ENCODE measurements at regions not wholly inside any gene's neighbourhood (a gene's known extent, or its start where the extent isn't known, plus 50 kb on each side); places are given as distances from the start of the nearest gene placed in this dataset.

DNA sequence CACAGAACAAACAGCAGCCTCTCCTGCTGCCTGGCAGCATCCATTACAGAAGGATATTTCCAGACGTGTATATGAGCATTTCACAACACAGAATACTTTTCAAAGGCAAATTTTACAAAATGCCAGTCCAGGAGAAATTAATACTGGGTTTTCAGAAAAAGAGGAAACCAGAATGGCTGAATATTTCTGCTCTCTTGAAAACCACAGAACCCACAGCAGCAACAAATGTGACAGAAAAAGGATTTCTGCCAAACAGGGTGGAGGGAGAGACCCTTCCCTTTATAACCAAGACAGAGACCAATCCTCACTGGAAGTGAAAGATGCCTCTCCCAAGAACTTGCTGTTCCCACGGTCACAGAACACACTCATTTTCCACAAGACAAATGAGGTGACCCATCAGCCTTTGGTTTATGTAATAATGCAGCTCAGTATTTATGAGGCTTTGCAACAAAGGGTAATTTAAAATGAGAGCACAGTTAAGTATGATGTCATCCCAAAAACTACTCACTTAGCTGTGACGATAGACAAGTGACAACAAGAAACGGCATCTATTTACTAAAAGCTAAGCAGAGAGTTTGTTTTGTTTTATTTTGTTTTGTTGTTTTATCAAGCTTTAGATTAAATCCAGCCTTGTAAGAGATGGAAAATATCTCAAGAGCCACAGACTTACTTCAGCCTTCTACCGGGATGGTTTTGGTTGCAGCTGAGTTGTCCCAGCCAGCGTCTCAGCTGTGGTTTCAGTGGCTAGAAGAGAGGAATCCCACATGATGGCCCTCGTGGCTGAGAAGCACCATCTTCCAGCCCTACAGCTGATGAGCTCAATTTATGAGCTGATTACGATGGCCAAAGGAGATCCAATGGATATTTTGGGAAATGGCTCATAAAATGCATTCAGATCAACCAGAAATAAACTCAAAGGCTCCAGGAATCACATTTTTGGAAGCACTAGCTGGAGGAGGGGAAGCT is 249.3 kb upstream of the AGAP1 start:
- TF ChIP-seq, protein P1, sequence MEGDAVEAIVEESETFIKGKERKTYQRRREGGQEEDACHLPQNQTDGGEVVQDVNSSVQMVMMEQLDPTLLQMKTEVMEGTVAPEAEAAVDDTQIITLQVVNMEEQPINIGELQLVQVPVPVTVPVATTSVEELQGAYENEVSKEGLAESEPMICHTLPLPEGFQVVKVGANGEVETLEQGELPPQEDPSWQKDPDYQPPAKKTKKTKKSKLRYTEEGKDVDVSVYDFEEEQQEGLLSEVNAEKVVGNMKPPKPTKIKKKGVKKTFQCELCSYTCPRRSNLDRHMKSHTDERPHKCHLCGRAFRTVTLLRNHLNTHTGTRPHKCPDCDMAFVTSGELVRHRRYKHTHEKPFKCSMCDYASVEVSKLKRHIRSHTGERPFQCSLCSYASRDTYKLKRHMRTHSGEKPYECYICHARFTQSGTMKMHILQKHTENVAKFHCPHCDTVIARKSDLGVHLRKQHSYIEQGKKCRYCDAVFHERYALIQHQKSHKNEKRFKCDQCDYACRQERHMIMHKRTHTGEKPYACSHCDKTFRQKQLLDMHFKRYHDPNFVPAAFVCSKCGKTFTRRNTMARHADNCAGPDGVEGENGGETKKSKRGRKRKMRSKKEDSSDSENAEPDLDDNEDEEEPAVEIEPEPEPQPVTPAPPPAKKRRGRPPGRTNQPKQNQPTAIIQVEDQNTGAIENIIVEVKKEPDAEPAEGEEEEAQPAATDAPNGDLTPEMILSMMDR (conservative IDR thresholded peaks at IDR 0.05): no peak
- no peak for TF ChIP-seq ZFX (IDR thresholded peaks at IDR 0.05)
